ENCODE measurements at regions not wholly inside any gene's neighbourhood (a gene's known extent, or its start where the extent isn't known, plus 50 kb on each side); places are given as distances from the start of the nearest gene placed in this dataset.
"Not testable (repeated sequence)": the region's sequence is repeated elsewhere in the genome, so short reads cannot be mapped to it uniquely, and the experiment has no call there.

DNA sequence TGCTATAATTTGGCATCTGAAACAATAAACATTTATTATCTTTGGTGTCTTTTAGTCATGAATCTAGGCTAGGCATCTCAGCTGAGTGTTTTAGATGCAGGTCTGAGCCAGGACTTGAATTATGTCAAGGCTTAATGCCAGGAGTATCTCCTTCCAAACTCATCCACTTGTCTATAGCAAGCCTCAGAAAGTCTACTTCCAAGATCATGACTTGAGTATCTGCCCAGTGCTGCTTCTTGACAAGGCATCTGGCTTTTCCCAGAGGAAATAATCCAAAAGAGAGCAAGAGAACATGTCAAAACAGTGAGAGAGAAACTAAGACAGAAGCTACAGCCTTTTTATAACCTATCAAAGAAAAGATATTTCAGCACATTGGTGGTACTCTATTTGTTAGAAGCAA lies 1052.1 kb upstream of the PCDH10 start:
- DNase-seq, result no peak

- no peak for DNase-seq
Observed at GRCh38 chr4:132101526-132101925, 1047.6 kb upstream of the PCDH10 start.

GRCh38 chr4:132108784-132109183 lies 1040.3 kb upstream of the PCDH10 start:
- no peak for DNase-seq

- DNase-seq, result no peak
Observed at GRCh38 chr4:132114885-132115284, 1034.2 kb upstream of the PCDH10 start.

GRCh38 chr4:132122741-132123140 lies 1026.4 kb upstream of the PCDH10 start:
- DNase-seq, result not testable (repeated sequence)

GRCh38 chr4:132123870-132124623 lies 1025.0 kb upstream of the PCDH10 start:
- DNase-seq, result peak in 1 of 2 donors; percentile 1

DNA sequence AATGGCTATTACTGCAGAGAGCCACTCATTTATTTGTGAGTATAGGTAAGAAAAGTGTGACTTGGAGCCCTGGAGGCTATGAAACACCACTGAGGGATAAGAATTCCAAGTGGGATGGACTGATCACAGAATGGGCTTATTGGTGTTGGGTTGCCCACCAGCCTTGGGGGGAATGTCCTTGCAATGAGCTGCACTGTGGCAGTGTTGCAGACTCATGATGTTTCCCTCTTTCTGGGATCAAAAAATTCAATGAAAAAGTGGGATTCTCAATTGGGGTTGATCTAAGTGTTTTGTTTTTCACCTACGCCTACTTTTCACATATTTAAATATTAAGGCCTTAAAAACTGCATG lies 1024.5 kb upstream of the PCDH10 start:
- DNase-seq, result no peak

GRCh38 chr4:132125131-132125530 lies 1024.0 kb upstream of the PCDH10 start:
- DNase-seq, result no peak

DNA sequence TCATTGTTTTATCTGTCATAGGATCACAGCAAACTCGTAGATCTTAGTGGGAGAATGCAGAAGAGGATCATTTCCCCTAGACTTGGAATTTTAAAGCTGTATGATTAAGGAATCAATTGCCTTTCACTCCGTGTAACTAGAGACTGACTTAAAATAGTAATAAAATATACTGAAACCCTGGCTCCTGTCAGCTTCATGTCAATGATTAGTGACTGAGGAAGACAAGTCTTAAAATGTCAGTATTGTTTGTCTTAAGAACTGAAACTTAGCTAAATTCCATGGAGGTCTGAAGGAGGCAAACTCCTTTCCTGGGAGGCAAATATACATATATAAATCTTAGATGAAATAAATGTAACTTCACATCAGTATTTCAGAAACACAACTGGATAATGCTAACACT lies 1016.7 kb upstream of the PCDH10 start:
- DNase-seq, result no peak

DNA sequence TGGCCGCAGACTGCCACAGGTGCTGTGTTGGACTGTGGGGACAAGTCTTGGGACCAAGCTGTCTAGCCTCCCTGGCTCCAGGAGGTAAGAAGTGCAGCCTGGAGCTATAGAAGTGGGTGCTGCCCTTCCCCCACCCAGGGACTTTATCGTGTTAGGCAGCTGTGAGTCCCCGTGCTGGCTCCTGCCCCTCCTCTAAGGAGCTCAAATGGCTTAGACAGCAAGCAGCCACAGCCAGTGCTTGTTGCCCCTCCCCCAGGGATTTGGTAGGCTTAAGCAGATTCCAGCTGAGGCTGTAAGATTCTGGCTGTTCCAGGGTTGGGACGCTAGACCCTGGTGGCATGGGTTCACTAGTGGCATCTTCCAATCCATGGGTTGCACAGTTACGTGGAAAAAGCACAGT lies 979.4 kb upstream of the PCDH10 start:
- no peak for DNase-seq

- DNase-seq, result no peak
Observed at GRCh38 chr4:132180020-132180427, 969.1 kb upstream of the PCDH10 start.

DNA sequence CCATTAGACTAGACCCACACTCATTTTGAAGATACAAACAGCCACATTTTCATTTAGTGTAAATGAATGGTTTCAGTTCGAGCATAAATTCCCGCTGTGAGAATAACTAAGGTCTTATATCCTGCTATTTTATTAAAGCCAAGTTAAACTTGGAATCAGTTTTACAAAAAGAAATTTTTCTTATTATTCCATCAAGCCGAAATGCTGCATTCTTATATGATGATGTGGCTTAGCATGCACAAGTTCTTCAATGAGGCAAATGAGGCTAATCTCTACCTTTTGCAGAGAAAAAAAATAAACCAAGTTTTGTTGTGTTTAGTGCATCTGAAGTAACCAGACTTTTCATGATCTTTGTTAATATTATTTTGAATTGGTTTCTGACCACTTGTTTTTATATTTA lies 953.9 kb upstream of the PCDH10 start:
- no peak for DNase-seq

DNA sequence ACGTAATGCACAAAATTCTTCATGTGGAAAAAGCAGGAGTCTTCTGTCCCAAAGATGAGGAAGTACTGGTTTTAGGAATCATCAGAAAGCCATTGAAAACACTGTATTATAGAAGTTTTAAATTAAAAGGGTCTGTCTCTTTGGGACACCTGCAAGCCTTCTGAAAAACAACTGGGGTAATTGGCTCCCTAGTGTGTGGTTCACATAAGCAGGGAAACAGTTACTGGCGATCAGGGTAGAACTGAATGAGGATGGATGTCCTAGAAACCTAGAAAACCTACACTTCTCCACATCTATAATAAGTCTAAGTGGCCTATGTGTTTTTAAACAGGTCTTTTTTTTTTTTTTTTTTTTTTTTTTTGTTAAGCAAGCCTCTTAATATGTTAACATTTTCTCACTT lies 945.5 kb upstream of the PCDH10 start:
- DNase-seq, result no peak

- DNase-seq, result no peak
Observed at GRCh38 chr4:132214519-132214918, 934.6 kb upstream of the PCDH10 start.

GRCh38 chr4:132218406-132218805 lies 930.7 kb upstream of the PCDH10 start:
- DNase-seq, result no peak

DNA sequence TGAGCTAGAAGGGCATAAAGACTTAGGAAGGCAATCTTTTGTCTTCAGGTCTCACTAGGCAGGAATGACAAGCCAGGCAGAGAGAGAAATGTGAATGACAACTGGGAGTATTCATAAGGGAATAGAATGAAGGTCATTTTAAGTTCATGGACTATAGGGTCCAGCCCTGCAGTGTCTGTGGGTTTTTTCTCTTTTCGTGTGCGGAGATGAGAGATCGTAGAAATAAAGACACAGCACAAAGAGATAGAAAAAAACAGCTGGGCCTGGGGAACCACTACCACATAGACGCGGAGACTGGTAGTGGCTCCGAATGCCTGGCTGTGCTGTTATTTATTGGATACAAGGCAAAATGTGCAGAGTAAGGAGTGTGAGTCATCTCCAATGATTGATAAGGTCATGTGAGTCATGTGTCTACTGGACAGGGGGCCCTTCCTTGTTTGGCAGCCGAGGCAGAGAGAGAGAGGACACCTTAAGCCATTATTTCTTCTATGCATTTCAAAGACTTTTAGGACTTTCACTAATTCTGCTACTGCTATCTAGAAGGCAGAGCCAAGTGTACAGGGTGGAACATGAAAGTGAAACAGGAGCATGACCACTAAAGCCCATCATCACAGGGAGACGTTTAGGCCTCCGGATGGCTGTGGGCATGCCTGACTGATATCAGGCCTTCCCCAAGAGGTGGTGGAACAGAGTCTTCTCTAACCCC lies 921.8 kb upstream of the PCDH10 start:
- no peak for DNase-seq

DNA sequence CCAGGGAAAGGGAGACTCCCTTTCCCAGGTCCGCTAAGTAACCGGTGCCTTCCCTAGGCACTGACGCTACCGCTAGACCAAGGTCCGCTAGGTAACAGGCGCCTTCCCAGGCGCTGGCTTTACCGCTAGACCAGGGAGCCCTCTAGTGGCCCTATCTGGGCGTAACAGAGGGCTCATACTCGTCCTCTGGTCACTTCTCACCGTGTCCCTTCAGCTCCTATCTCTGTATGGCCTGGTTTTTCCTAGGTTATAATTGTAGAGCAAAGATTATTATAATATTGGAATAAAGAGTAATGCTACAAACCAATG lies 921.3 kb upstream of the PCDH10 start:
- DNase-seq, result not testable (repeated sequence)

- no peak for DNase-seq
Observed at GRCh38 chr4:132228676-132229075, 920.4 kb upstream of the PCDH10 start.

DNA sequence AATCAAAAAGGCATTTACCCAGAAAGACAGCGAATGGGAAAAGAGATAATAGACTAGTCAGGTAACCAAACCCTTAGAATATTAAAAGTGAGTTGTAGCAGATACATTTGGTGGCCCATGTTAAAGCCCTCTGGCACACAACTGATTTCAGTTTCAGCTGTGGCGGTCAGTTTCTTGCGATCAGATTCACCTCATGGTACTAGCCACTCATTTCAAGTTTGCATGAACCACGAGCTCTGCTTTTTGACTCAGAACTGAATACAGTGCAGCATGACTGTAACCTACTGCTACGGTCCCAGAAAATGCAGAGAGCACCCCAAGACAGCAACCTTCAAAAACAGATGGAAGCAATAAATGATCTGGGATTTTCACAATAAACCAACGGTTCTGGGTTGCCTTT lies 919.1 kb upstream of the PCDH10 start:
- no peak for DNase-seq

GRCh38 chr4:132238697-132239096 lies 910.4 kb upstream of the PCDH10 start:
- DNase-seq, result no peak

DNA sequence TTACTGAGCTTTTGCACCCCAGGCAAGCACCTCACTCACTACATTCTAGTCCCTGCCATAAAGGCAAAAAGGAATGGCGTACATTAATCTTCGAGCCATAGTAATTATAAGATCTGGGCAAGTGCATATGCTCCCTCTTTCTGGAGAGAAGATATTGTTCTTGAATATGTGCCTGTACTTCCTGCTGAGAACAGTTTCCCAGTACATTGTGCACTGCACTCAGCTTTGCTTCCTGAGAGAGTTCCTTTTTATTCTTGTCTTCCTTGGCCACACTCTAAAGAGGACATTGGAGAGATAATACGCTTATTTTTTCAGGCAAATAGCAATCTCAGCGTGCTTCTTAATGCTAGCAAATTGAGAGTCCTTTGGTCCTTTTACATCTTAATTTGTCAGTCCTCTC lies 909.0 kb upstream of the PCDH10 start:
- no peak for DNase-seq

GRCh38 chr4:132245319-132245718 lies 903.8 kb upstream of the PCDH10 start:
- DNase-seq, result no peak

- no peak for DNase-seq
Observed at GRCh38 chr4:132264176-132264575, 884.9 kb upstream of the PCDH10 start.

DNA sequence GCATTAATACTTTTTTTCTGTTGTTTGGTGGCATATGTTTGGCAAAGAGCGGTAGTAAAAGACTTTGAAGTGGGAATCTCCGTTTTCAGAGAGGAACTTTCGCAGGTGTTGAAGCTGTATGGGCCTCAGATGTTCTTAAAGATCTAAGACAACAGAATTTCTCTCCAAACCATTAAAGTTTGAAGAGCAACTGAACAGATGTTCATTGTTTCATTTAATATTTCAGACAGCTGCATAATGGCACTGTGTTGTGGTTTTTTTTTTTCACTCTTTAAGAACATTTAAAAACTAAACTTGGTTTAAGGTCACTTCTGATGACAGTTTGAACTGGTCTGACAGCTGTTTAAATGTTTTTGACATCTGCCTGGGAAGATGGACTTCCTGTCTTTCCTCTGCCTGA lies 882.7 kb upstream of the PCDH10 start:
- DNase-seq, result no peak

GRCh38 chr4:132267321-132267720 lies 881.8 kb upstream of the PCDH10 start:
- DNase-seq, result no peak
